NT2/D1 (cell line): ENCODE measurements at regions not wholly inside any gene's neighbourhood (a gene's known extent, or its start where the extent isn't known, plus 50 kb on each side); places are given as distances from the start of the nearest gene placed in this dataset.

ENCODE experiments used
- DNase-seq: peaks from one replicate; pipeline ENCODE4 v3.0.0-alpha.2; 2011; ENCODE audit warnings: low read depth, low spot score
- H3K27me3 ChIP-seq: 2 replicates; pipeline ENCODE4 v1.6.0; 2011; ENCODE audit warnings: mild to moderate bottlenecking; ENCODE audit not compliant: insufficient read length, insufficient read depth
- H3K36me3 ChIP-seq: 2 replicates; pipeline ENCODE4 v1.6.1; 2011; ENCODE audit warnings: mild to moderate bottlenecking, low read length, mixed read lengths; ENCODE audit not compliant: insufficient read depth, insufficient read length
- H3K4me1 ChIP-seq: 2 replicates; pipeline ENCODE4 v1.5.1; 2011; ENCODE audit not compliant: insufficient read depth, insufficient read length
- H3K4me3 ChIP-seq: 2 replicates; pipeline ENCODE4 v1.5.1; 2011; ENCODE audit warnings: low read depth; ENCODE audit not compliant: insufficient read length
- H3K9ac ChIP-seq: 2 replicates; pipeline ENCODE4 v1.6.0; 2011; ENCODE audit warnings: low read depth; ENCODE audit not compliant: insufficient read length
- H3K9me3 ChIP-seq: 2 replicates; pipeline ENCODE4 v1.5.1; 2011; ENCODE audit warnings: mild to moderate bottlenecking, low read length; ENCODE audit not compliant: insufficient read depth
- SUZ12 ChIP-seq: IDR thresholded peaks from 2 replicates; pipeline ENCODE4 v1.6.1; 2011; ENCODE audit not compliant: insufficient read length, insufficient read depth; ENCODE audit errors: extremely low read depth
- YY1 ChIP-seq: IDR thresholded peaks from 2 replicates; pipeline ENCODE4 v1.6.1; 2011; ENCODE audit not compliant: insufficient read length, insufficient read depth
- ZNF274 ChIP-seq: IDR thresholded peaks from 2 replicates; pipeline ENCODE4 v1.6.1; 2011; ENCODE audit warnings: mild to moderate bottlenecking, low read depth, low read length

GRCh38 chr2:65485839-65486238 is 53.4 kb upstream of the SPRED2 start:
- Histone ChIP-seq H3K27me3 (no peaks in the 10 kb centered on the region), H3K4me1 (no peaks in the 10 kb centered on the region), H3K36me3 (no peaks in the 10 kb centered on the region), H3K9ac (no peak overlapping the region), H3K4me3 (no peak overlapping the region), H3K9me3 (peaks cover 26% of the 10 kb centered on the region)
- TF ChIP-seq YY1, result no peak
- no peak for TF ChIP-seq SUZ12
- no peak for TF ChIP-seq ZNF274
- DNase-seq, result no peak

GRCh38 chr2:65483763-65484162 is 51.4 kb upstream of the SPRED2 start:
- Histone ChIP-seq H3K4me3 (no peak overlapping the region), H3K4me1 (no peaks in the 10 kb centered on the region), H3K27me3 (no peaks in the 10 kb centered on the region), H3K36me3 (no peaks in the 10 kb centered on the region), H3K9me3 (peaks cover 17% of the 10 kb centered on the region), H3K9ac (no peak overlapping the region)
- DNase-seq, result no peak
- no peak for TF ChIP-seq SUZ12
- TF ChIP-seq YY1, result no peak
- TF ChIP-seq ZNF274, result no peak

GRCh38 chr2:65482971-65483370 is 50.6 kb upstream of the SPRED2 start:
- TF ChIP-seq SUZ12 (no peak), YY1 (no peak), ZNF274 (no peak)
- Histone ChIP-seq H3K9me3 (peaks cover 9% of the 10 kb centered on the region), H3K36me3 (no peaks in the 10 kb centered on the region), H3K4me3 (no peak overlapping the region), H3K27me3 (no peaks in the 10 kb centered on the region), H3K9ac (no peak overlapping the region), H3K4me1 (peaks cover 3% of the 10 kb centered on the region)
- DNase-seq, result no peak
